Dendritic cell treated with granulocyte-macrophage colony-stimulating factor and Interleukin-4, amounts not matched to agents 40 ng/mL and 50 ng/mL, for 4 days (primary cell): ENCODE measurements at regions not wholly inside any gene's neighbourhood (a gene's known extent, or its start where the extent isn't known, plus 50 kb on each side); places are given as distances from the start of the nearest gene placed in this dataset.
"Not testable (repeated sequence)": the region's sequence is repeated elsewhere in the genome, so short reads cannot be mapped to it uniquely, and the experiment has no call there.

ENCODE experiments used
- H3K27ac Mint-ChIP-seq: one replicate; pipeline ENCODE4 v1.8.0; 2022; ENCODE audit warnings: mild to moderate bottlenecking, mixed read lengths
- H3K27me3 Mint-ChIP-seq: one replicate; pipeline ENCODE4 v1.8.0; 2022; ENCODE audit warnings: mild to moderate bottlenecking, mixed read lengths
- H3K36me3 Mint-ChIP-seq: one replicate; pipeline ENCODE4 v1.8.0; 2022; ENCODE audit warnings: low read depth, mixed read lengths
- H3K4me1 Mint-ChIP-seq: one replicate; pipeline ENCODE4 v1.8.0; 2022; ENCODE audit warnings: low read depth, mixed read lengths
- H3K4me3 Mint-ChIP-seq: one replicate; pipeline ENCODE4 v1.8.0; 2022; ENCODE audit warnings: mild to moderate bottlenecking, moderate library complexity, mixed read lengths
- H3K9me3 Mint-ChIP-seq: one replicate; pipeline ENCODE4 v1.8.0; 2022; ENCODE audit warnings: mixed read lengths
- intact Hi-C: fragments of 100-400 bp; cut with micrococcal nuclease; formaldehyde crosslinking; loops from one replicate; pipeline ENCODE4 v1.15.0; 2022

DNA sequence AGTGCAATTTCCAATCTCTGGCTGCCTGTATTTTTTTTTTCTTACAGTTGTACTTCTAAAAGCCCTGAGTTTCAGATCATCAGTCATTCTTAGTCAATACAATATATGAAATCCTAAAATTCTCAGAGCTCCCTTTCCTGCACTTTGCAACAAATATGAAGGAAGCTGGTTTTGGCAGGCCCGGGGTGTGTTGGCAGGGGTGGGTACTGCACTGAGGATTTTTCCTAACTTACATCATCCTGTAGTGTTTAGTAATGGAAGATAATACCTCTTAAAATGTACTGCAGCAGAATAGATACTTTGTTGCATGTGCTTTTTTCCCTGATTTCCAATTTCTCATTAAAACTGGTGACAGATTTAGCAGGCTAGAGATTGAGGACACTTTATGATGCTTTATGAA is 374.6 kb downstream of the PTH2R start:
- H3K36me3 Mint-ChIP-seq = no peaks in the 10 kb centered on the region
- no peaks in the 10 kb centered on the region for H3K4me1 Mint-ChIP-seq
- no peak overlapping the region for H3K4me3 Mint-ChIP-seq
- H3K27me3 Mint-ChIP-seq = no peaks in the 10 kb centered on the region
- intact Hi-C loops = no loop called here
- H3K9me3 Mint-ChIP-seq = peaks cover 19% of the 10 kb centered on the region
- no peak overlapping the region for H3K27ac Mint-ChIP-seq

- H3K27me3 Mint-ChIP-seq = no peaks in the 10 kb centered on the region
- peaks cover 23% of the 10 kb centered on the region for H3K9me3 Mint-ChIP-seq
- H3K36me3 Mint-ChIP-seq = no peaks in the 10 kb centered on the region
- intact Hi-C loops = loop anchor here (2.0 kb wide), 2 partner anchors 315 to 427 kb away; no protein-coding TSS in a partner anchor
- no peak overlapping the region for H3K4me3 Mint-ChIP-seq
- H3K4me1 Mint-ChIP-seq = no peaks in the 10 kb centered on the region
- no peak overlapping the region for H3K27ac Mint-ChIP-seq
Measured at GRCh38 chr2:208782097-208782496, 375.5 kb downstream of the PTH2R start.

DNA sequence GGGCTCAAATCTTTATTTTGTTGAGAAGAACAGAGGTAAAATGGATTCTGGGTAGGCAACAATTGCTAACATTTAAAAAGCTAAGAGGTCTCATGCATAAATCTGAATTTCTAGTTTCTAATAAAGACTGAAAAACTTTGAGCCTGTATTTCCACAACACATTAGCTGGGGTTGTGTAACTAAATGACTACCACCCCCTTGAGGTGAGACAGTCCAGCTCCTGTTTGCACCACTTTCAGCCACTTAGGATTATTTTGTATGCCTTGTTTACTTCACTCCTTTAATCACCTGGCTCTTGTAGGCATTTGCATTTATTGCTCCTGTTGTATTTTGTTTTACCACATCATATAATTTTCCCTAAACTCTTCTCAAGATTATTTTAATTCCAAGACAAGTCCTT is 376.6 kb downstream of the PTH2R start:
- no peak overlapping the region for H3K4me3 Mint-ChIP-seq
- no peak overlapping the region for H3K27ac Mint-ChIP-seq
- no peaks in the 10 kb centered on the region for H3K36me3 Mint-ChIP-seq
- peaks cover 30% of the 10 kb centered on the region for H3K9me3 Mint-ChIP-seq
- no peaks in the 10 kb centered on the region for H3K27me3 Mint-ChIP-seq
- intact Hi-C loops = loop anchor here (2.0 kb wide), 2 partner anchors 316 to 426 kb away; no protein-coding TSS in a partner anchor
- H3K4me1 Mint-ChIP-seq = no peaks in the 10 kb centered on the region

GRCh38 chr2:208784774-208785173 is 378.2 kb downstream of the PTH2R start:
- H3K27me3 Mint-ChIP-seq, H3K4me1 Mint-ChIP-seq, H3K4me3 Mint-ChIP-seq, H3K36me3 Mint-ChIP-seq, H3K27ac Mint-ChIP-seq, intact Hi-C loops: not testable (repeated sequence)
- peaks cover 30% of the 10 kb centered on the region for H3K9me3 Mint-ChIP-seq

- peaks cover 11% of the 10 kb centered on the region for H3K9me3 Mint-ChIP-seq
- H3K36me3 Mint-ChIP-seq = no peaks in the 10 kb centered on the region
- no peak overlapping the region for H3K27ac Mint-ChIP-seq
- no peaks in the 10 kb centered on the region for H3K27me3 Mint-ChIP-seq
- no peaks in the 10 kb centered on the region for H3K4me1 Mint-ChIP-seq
- intact Hi-C loops = loop anchor here (5.0 kb wide), 1 partner anchor 44 kb away; no protein-coding TSS in a partner anchor
- no peak overlapping the region for H3K4me3 Mint-ChIP-seq
Measured at GRCh38 chr2:208791257-208791656, 384.7 kb downstream of the PTH2R start.

DNA sequence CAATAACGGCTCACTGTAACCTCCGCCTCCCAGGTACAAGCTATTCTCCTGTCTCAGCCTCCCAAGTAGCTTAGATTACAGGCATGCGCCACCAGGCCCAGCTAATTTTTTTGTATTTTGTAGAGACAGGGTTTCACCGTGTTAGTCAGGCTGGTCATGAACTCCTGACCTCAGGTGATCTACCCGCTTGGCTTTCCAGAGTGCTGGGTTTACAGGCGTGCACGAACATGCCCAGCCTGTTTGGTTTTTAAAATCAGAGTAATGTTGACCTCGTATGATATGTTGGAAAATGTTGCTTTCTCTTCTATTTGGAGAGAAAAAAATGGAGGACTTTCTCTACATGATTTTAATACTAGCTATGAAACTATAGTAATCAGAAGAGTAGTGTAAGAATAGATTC is 386.2 kb downstream of the PTH2R start:
- no peaks in the 10 kb centered on the region for H3K27me3 Mint-ChIP-seq
- intact Hi-C loops = loop anchor here (5.0 kb wide), 1 partner anchor 45 kb away; no protein-coding TSS in a partner anchor

GRCh38 chr2:208793434-208793833 is 386.8 kb downstream of the PTH2R start:
- Mint-ChIP-seq H3K36me3 (no peaks in the 10 kb centered on the region), H3K27me3 (no peaks in the 10 kb centered on the region), H3K27ac (no peak overlapping the region), H3K4me3 (no peak overlapping the region), H3K9me3 (no peaks in the 10 kb centered on the region), H3K4me1 (no peaks in the 10 kb centered on the region)
- intact Hi-C loops = loop anchor here (5.0 kb wide), 1 partner anchor 46 kb away; no protein-coding TSS in a partner anchor

More for the DNA sequence above, 386.2 kb downstream of the PTH2R start:
- Mint-ChIP-seq H3K4me3 (no peak overlapping the region), H3K36me3 (no peaks in the 10 kb centered on the region), H3K27ac (no peak overlapping the region), H3K4me1 (no peaks in the 10 kb centered on the region), H3K9me3 (no peaks in the 10 kb centered on the region)

DNA sequence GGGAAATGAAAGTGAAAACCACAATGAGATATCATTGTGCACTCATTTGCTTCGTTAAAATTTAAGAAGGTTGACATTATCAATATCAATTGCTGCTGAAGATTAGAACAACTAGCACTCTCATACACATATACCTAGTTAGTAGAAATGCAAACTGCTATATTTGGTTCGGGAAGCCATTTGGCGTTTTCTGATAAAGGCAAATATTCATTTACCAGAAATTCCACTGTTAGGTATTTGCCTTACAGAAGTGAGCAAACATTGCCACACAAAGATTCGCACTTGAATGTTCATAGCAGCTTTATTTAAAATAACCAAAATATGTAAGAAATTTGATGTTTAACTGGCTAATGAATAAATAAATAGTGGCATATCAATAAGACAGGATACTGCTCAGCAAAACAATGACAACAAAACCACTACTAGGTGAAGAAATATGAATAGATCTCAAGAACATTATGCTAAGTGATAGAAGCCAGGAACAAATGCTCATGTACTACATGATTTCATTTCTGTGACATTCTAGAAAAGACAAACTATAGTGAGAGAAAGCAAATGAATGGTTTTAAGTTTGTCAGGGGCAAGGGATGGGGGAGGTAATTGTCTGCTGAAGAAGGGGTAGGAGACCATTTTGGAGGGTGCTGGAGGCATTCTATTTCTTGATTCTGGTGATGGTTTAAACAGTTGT is 387.8 kb downstream of the PTH2R start:
- H3K27me3 Mint-ChIP-seq = no peaks in the 10 kb centered on the region
- H3K4me3 Mint-ChIP-seq = no peak overlapping the region
- H3K36me3 Mint-ChIP-seq = no peaks in the 10 kb centered on the region
- H3K9me3 Mint-ChIP-seq = no peaks in the 10 kb centered on the region
- H3K4me1 Mint-ChIP-seq = no peaks in the 10 kb centered on the region
- H3K27ac Mint-ChIP-seq = no peak overlapping the region
- intact Hi-C loops = loop anchor here (5.0 kb wide), 1 partner anchor 47 kb away; no protein-coding TSS in a partner anchor

DNA sequence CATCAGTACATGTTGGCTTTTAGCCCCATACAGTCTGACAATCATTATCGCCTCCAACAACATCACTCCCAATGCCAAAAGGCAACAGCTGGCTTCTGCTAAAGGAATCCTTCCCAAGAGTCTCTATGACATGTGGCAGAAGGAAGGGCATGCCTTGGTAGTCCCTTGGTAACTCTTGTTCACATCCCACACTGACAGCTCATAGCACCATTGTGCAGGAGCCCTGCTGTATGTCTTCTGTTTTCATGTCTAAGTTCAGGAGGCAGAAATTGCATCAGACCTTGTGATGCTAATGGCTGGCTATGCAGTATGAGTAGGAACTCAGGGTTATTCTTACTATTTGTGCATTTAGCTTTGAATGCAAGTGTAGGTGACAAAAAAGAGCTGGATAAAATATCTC is 392.1 kb downstream of the PTH2R start:
- Mint-ChIP-seq H3K27ac (no peak overlapping the region), H3K27me3 (no peaks in the 10 kb centered on the region), H3K36me3 (no peaks in the 10 kb centered on the region), H3K9me3 (peaks cover 18% of the 10 kb centered on the region), H3K4me3 (no peak overlapping the region), H3K4me1 (no peaks in the 10 kb centered on the region)
- intact Hi-C loops = no loop called here

- H3K27ac Mint-ChIP-seq = no peak overlapping the region
- no peak overlapping the region for H3K4me3 Mint-ChIP-seq
- H3K9me3 Mint-ChIP-seq = peaks cover 20% of the 10 kb centered on the region
- H3K4me1 Mint-ChIP-seq = no peaks in the 10 kb centered on the region
- no peaks in the 10 kb centered on the region for H3K36me3 Mint-ChIP-seq
- intact Hi-C loops = no loop called here
- no peaks in the 10 kb centered on the region for H3K27me3 Mint-ChIP-seq
Measured at GRCh38 chr2:208799397-208799796, 392.8 kb downstream of the PTH2R start.

- H3K36me3 Mint-ChIP-seq, intact Hi-C loops, H3K4me1 Mint-ChIP-seq, H3K27ac Mint-ChIP-seq, H3K27me3 Mint-ChIP-seq, H3K4me3 Mint-ChIP-seq: not testable (repeated sequence)
- peaks cover 20% of the 10 kb centered on the region for H3K9me3 Mint-ChIP-seq
Measured at GRCh38 chr2:208800887-208801286, 394.3 kb downstream of the PTH2R start.

- no peak overlapping the region for H3K4me3 Mint-ChIP-seq
- H3K27me3 Mint-ChIP-seq = no peaks in the 10 kb centered on the region
- H3K27ac Mint-ChIP-seq = no peak overlapping the region
- no peaks in the 10 kb centered on the region for H3K4me1 Mint-ChIP-seq
- H3K9me3 Mint-ChIP-seq = peaks cover 17% of the 10 kb centered on the region
- H3K36me3 Mint-ChIP-seq = no peaks in the 10 kb centered on the region
- intact Hi-C loops = no loop called here
Measured at GRCh38 chr2:208807756-208808155, 401.2 kb downstream of the PTH2R start.

DNA sequence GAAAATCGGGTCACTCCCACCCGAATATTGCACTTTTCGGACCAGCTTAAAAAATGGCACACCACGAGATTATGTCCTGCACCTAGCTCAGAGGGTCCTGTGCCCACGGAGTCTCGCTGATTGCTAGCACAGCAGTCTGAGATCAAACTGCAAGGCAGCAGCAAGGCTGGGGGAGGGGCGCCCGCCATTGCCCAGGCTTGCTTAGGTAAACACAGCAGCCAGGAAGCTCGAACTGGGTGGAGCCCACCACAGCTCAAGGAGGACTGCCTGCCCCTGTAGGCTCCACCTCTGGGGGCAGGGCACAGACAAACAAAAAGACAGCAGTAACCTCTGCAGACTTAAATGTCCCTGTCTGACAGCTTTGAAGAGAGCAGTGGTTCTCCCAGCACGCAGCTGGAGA is 405.3 kb downstream of the PTH2R start:
- H3K27ac Mint-ChIP-seq, H3K36me3 Mint-ChIP-seq, intact Hi-C loops, H3K4me1 Mint-ChIP-seq, H3K9me3 Mint-ChIP-seq, H3K27me3 Mint-ChIP-seq, H3K4me3 Mint-ChIP-seq: not testable (repeated sequence)

DNA sequence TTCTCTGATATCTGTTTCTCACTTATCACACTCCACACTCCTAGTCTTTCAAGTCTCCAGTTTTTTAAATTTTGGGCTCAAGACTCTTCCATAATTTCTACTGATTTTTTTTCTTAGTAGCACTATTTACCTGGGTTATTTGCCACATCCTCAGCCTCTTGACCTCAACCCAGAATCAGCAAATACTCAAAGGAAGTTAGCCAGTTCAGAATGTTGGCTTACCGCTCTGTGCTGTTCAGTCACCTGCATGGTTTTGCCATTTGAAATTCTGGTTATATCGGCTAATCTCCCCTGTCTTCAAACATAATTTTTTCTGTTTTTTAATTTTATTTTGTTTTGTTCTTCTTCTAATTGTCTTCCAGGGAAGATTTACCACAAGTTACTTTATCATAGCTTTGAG is 412.6 kb downstream of the PTH2R start:
- Mint-ChIP-seq H3K27me3 (no peaks in the 10 kb centered on the region), H3K4me1 (no peaks in the 10 kb centered on the region), H3K36me3 (no peaks in the 10 kb centered on the region), H3K4me3 (no peak overlapping the region), H3K9me3 (no peaks in the 10 kb centered on the region), H3K27ac (no peak overlapping the region)
- intact Hi-C loops = no loop called here
